ENCODE measurements at regions not wholly inside any gene's neighbourhood (a gene's known extent, or its start where the extent isn't known, plus 50 kb on each side); places are given as distances from the start of the nearest gene placed in this dataset.

- TF ChIP-seq GATA1 (IDR thresholded peaks at IDR 0.05; ENCODE audit: low read depth, low read length) (no peak), POLR2A (IDR thresholded peaks at IDR 0.05; ENCODE audit: low read length) (no peak)
- no peak for DNase-seq
Measured at GRCh38 chr2:83528767-83529166, 930.3 kb downstream of the SUCLG1 start.

GRCh38 chr2:83522891-83523493 lies 936.1 kb downstream of the SUCLG1 start:
- TF ChIP-seq GATA1 (IDR thresholded peaks at IDR 0.05; ENCODE audit: low read depth, low read length) (no peak), POLR2A (IDR thresholded peaks at IDR 0.05; ENCODE audit: low read length) (no peak)
- DNase-seq = no peak

GRCh38 chr2:83517727-83518368 lies 941.2 kb downstream of the SUCLG1 start:
- no peak for TF ChIP-seq GATA1 (IDR thresholded peaks at IDR 0.05; ENCODE audit: low read depth, low read length)
- no peak for TF ChIP-seq POLR2A (IDR thresholded peaks at IDR 0.05; ENCODE audit: low read length)
- no peak for DNase-seq

- no peak for DNase-seq
- TF ChIP-seq GATA1 (IDR thresholded peaks at IDR 0.05; ENCODE audit: low read depth, low read length) (no peak), POLR2A (IDR thresholded peaks at IDR 0.05; ENCODE audit: low read length) (no peak)
Measured at GRCh38 chr2:83516503-83516902, 942.6 kb downstream of the SUCLG1 start.

- no peak for TF ChIP-seq POLR2A (IDR thresholded peaks at IDR 0.05; ENCODE audit: low read length)
- no peak for TF ChIP-seq GATA1 (IDR thresholded peaks at IDR 0.05; ENCODE audit: low read depth, low read length)
- DNase-seq = no peak
Measured at GRCh38 chr2:83487451-83487850, 971.6 kb downstream of the SUCLG1 start.

GRCh38 chr2:83481436-83481835 lies 977.6 kb downstream of the SUCLG1 start:
- no peak for DNase-seq
- no peak for TF ChIP-seq GATA1 (IDR thresholded peaks at IDR 0.05; ENCODE audit: low read depth, low read length)
- TF ChIP-seq POLR2A (IDR thresholded peaks at IDR 0.05; ENCODE audit: low read length) = no peak

- no peak for DNase-seq
- no peak for TF ChIP-seq POLR2A (IDR thresholded peaks at IDR 0.05; ENCODE audit: low read length)
- no peak for TF ChIP-seq GATA1 (IDR thresholded peaks at IDR 0.05; ENCODE audit: low read depth, low read length)
Measured at GRCh38 chr2:83478037-83478436, 981.0 kb downstream of the SUCLG1 start.

- TF ChIP-seq POLR2A (IDR thresholded peaks at IDR 0.05; ENCODE audit: low read length) = no peak
- no peak for TF ChIP-seq GATA1 (IDR thresholded peaks at IDR 0.05; ENCODE audit: low read depth, low read length)
- DNase-seq = no peak
Measured at GRCh38 chr2:83475371-83475770, 983.7 kb downstream of the SUCLG1 start.

GRCh38 chr2:83471655-83472054 lies 987.4 kb downstream of the SUCLG1 start:
- no peak for DNase-seq
- TF ChIP-seq GATA1 (IDR thresholded peaks at IDR 0.05; ENCODE audit: low read depth, low read length) (no peak), POLR2A (IDR thresholded peaks at IDR 0.05; ENCODE audit: low read length) (no peak)

GRCh38 chr2:83470928-83471327 lies 988.2 kb downstream of the SUCLG1 start:
- TF ChIP-seq POLR2A (IDR thresholded peaks at IDR 0.05; ENCODE audit: low read length) (no peak), GATA1 (IDR thresholded peaks at IDR 0.05; ENCODE audit: low read depth, low read length) (no peak)
- no peak for DNase-seq

- no peak for DNase-seq
- no peak for TF ChIP-seq GATA1 (IDR thresholded peaks at IDR 0.05; ENCODE audit: low read depth, low read length)
Measured at GRCh38 chr2:83464444-83464843, 994.6 kb downstream of the SUCLG1 start.

GRCh38 chr2:83462881-83463280 lies 996.2 kb downstream of the SUCLG1 start:
- TF ChIP-seq GATA1 (IDR thresholded peaks at IDR 0.05; ENCODE audit: low read depth, low read length) (no peak), POLR2A (IDR thresholded peaks at IDR 0.05; ENCODE audit: low read length) (no peak)
- DNase-seq = no peak

- no peak for TF ChIP-seq POLR2A (IDR thresholded peaks at IDR 0.05; ENCODE audit: low read length)
- TF ChIP-seq GATA1 (IDR thresholded peaks at IDR 0.05; ENCODE audit: low read depth, low read length) = no peak
- no peak for DNase-seq
Measured at GRCh38 chr2:83461135-83461534, 997.9 kb downstream of the SUCLG1 start.

- DNase-seq = no peak
- TF ChIP-seq GATA1 (IDR thresholded peaks at IDR 0.05; ENCODE audit: low read depth, low read length) = no peak
- no peak for TF ChIP-seq POLR2A (IDR thresholded peaks at IDR 0.05; ENCODE audit: low read length)
Measured at GRCh38 chr2:83459456-83459855, 999.6 kb downstream of the SUCLG1 start.

GRCh38 chr2:83435989-83436388 lies 1023.1 kb downstream of the SUCLG1 start:
- no peak for TF ChIP-seq GATA1 (IDR thresholded peaks at IDR 0.05; ENCODE audit: low read depth, low read length)
- TF ChIP-seq POLR2A (IDR thresholded peaks at IDR 0.05; ENCODE audit: low read length) = no peak
- DNase-seq = no peak
